SH-SY5Y (cell line): ENCODE measurements at regions not wholly inside any gene's neighbourhood (a gene's known extent, or its start where the extent isn't known, plus 50 kb on each side); places are given as distances from the start of the nearest gene placed in this dataset.

ENCODE experiments used
- GATA2 ChIP-seq: IDR thresholded peaks from 2 replicates; pipeline ENCODE4 v1.6.1; 2011; ENCODE audit warnings: mild to moderate bottlenecking, low read depth, low read length
- GATA3 ChIP-seq: IDR thresholded peaks from 2 replicates; pipeline ENCODE4 v1.6.1; 2011; ENCODE audit warnings: low read depth, mild to moderate bottlenecking, low read length, moderate library complexity

DNA sequence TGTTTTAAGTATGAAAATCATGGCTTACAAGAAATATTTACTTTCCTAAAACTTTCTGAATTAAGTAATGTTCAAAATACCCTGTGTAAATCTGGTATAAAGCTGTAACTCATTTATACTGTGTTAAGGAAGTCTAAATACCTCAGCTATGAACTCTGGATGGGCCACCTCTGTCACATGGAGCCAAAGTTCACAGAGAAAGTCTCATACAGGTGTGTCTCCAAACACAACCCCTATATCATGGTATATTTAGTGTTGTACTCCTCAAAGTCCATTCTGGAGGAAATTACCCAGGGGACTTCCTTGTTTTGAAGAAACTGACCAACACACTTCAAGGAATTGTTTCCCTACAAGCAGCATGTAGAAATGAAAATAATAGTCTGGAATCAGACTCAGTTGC lies 909.2 kb upstream of the TENM4 start:
- TF ChIP-seq GATA2 (no peak), GATA3 (no peak)
